SU-DHL-6 (cell line): ENCODE measurements at regions not wholly inside any gene's neighbourhood (a gene's known extent, or its start where the extent isn't known, plus 50 kb on each side); places are given as distances from the start of the nearest gene placed in this dataset.

ENCODE experiments used
- EZH2phosphoT487 ChIP-seq: fragments of 200-600 bp; sonication (generic), shearing (Covaris generic); conservative IDR thresholded peaks from 2 replicates; pipeline ENCODE4 v1.6.1; 2018; ENCODE audit warnings: mild to moderate bottlenecking, antibody characterized with exemption, low read length, moderate library complexity, mixed read lengths
- TF ChIP-seq, protein P1 (sequence below): fragments of 200-600 bp; sonication (generic); IDR thresholded peaks from one replicate; pipeline ENCODE4 v1.5.1; 2017; ENCODE audit warnings: antibody characterized with exemption, mild to moderate bottlenecking, low read length, moderate library complexity; ENCODE audit not compliant: insufficient read depth, poor library complexity, severe bottlenecking

DNA sequence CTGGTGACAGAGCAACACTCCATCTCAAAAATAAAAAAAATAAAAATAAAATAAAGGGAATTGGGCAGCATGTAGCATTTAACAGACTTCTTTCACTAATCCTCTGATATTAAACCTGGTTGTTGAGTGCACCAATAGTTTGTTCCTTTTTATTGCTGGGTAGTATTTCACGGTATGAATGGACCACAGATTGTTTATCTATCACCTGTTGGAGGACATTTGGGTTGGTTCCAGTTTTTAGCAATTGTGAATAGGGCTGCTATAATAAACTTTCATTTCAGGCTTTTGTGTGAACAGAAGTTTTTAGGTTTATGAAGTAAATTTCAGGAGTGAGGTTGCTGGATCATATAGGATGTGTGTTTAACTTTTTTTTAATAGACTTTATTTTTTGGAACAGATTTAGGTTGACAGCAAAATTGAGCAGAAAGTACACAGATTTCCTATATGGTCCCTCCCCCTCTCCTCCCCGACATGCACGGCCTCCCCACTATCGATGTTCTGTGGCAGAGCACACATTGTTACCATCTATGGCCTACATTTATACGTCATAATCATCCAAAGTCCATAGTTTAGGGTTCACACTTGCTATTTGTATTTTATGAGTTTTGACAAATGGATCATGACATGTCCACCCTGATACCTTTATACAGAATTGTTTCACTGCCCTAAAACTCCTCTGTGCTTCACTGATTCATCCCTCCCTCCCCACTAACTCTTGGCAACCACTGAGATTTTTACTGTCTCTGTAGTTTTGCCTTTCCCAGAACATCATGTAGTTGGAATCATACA is 66.1 kb upstream of the TMPRSS2 start:
- TF ChIP-seq, protein P1, sequence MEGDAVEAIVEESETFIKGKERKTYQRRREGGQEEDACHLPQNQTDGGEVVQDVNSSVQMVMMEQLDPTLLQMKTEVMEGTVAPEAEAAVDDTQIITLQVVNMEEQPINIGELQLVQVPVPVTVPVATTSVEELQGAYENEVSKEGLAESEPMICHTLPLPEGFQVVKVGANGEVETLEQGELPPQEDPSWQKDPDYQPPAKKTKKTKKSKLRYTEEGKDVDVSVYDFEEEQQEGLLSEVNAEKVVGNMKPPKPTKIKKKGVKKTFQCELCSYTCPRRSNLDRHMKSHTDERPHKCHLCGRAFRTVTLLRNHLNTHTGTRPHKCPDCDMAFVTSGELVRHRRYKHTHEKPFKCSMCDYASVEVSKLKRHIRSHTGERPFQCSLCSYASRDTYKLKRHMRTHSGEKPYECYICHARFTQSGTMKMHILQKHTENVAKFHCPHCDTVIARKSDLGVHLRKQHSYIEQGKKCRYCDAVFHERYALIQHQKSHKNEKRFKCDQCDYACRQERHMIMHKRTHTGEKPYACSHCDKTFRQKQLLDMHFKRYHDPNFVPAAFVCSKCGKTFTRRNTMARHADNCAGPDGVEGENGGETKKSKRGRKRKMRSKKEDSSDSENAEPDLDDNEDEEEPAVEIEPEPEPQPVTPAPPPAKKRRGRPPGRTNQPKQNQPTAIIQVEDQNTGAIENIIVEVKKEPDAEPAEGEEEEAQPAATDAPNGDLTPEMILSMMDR: no peak
- TF ChIP-seq EZH2phosphoT487: no peak
